H9 (cell line): ENCODE measurements at regions not wholly inside any gene's neighbourhood (a gene's known extent, or its start where the extent isn't known, plus 50 kb on each side); places are given as distances from the start of the nearest gene placed in this dataset.

Source experiments
- DNase-seq: peaks from one replicate; pipeline ENCODE4 v3.0.0-alpha.2; 2017
- H2AFZ ChIP-seq: one replicate; pipeline ENCODE4 v1.6.1; 2013; ENCODE audit warnings: mild to moderate bottlenecking, low read length, control low read depth, moderate library complexity
- H2AK5ac ChIP-seq: 2 replicates; pipeline ENCODE4 v1.6.1; 2013; ENCODE audit warnings: low read length, control low read depth, mixed read lengths; ENCODE audit not compliant: insufficient read length
- H2BK120ac ChIP-seq: one replicate; pipeline ENCODE4 v1.6.1; 2013; ENCODE audit warnings: low read depth, mild to moderate bottlenecking, low read length, control low read depth, inconsistent platforms; ENCODE audit not compliant: poor library complexity, severe bottlenecking
- H2BK12ac ChIP-seq: 2 replicates; pipeline ENCODE4 v1.6.1; 2013; ENCODE audit warnings: low read length, control low read depth, mixed read lengths, low read depth; ENCODE audit not compliant: insufficient read length
- H2BK15ac ChIP-seq: 2 replicates; pipeline ENCODE4 v1.6.1; 2013; ENCODE audit warnings: low read depth, low read length, control low read depth
- H2BK20ac ChIP-seq: one replicate; pipeline ENCODE4 v1.6.1; 2013; ENCODE audit warnings: low read depth, mild to moderate bottlenecking, low read length, control low read depth, inconsistent platforms; ENCODE audit not compliant: poor library complexity, severe bottlenecking
- H2BK5ac ChIP-seq: 2 replicates; pipeline ENCODE4 v1.6.1; 2013; ENCODE audit warnings: low read length, control low read depth, mixed read lengths; ENCODE audit not compliant: insufficient read length
- H3K14ac ChIP-seq: 2 replicates; pipeline ENCODE4 v1.6.1; 2013; ENCODE audit warnings: low read length, control low read depth; ENCODE audit not compliant: insufficient read depth
- H3K18ac ChIP-seq: 2 replicates; pipeline ENCODE4 v1.6.1; 2013; ENCODE audit warnings: low read depth, mild to moderate bottlenecking, mixed read lengths, low read length, control low read depth; ENCODE audit not compliant: insufficient read length
- H3K23ac ChIP-seq: 2 replicates; pipeline ENCODE4 v1.6.1; 2013; ENCODE audit warnings: low read length, control low read depth, mixed read lengths, low read depth; ENCODE audit not compliant: insufficient read length
- H3K23me2 ChIP-seq: 2 replicates; pipeline ENCODE4 v1.6.1; 2013; ENCODE audit warnings: low read depth, mild to moderate bottlenecking, mixed read lengths, low read length, control low read depth; ENCODE audit not compliant: insufficient read length, poor library complexity, severe bottlenecking
- H3K27ac ChIP-seq: 2 replicates; pipeline ENCODE4 v1.5.1; 2013; ENCODE audit warnings: low read length, control low read depth, mixed read lengths, low read depth; ENCODE audit not compliant: insufficient read length
- H3K27me3 ChIP-seq: 2 replicates; pipeline ENCODE4 v1.6.1; 2013; ENCODE audit warnings: low read length, control low read depth, inconsistent platforms; ENCODE audit not compliant: insufficient read depth
- H3K4ac ChIP-seq: 2 replicates; pipeline ENCODE4 v1.6.1; 2013; ENCODE audit warnings: low read depth, mild to moderate bottlenecking, control low read depth, inconsistent platforms, low read length, moderate library complexity
- H3K4me1 ChIP-seq: 2 replicates; pipeline ENCODE4 v1.6.1; 2013; ENCODE audit warnings: low read length, control low read depth, inconsistent platforms; ENCODE audit not compliant: insufficient read depth
- H3K4me2 ChIP-seq: 2 replicates; pipeline ENCODE4 v1.6.1; 2013; ENCODE audit warnings: low read length, control low read depth, mixed read lengths; ENCODE audit not compliant: insufficient read length, insufficient read depth
- H3K56ac ChIP-seq: 2 replicates; pipeline ENCODE4 v1.6.1; 2013; ENCODE audit warnings: low read depth, mild to moderate bottlenecking, mixed read lengths, low read length, control low read depth; ENCODE audit not compliant: insufficient read length
- H3K79me1 ChIP-seq: 2 replicates; pipeline ENCODE4 v1.6.1; 2013; ENCODE audit warnings: low read depth, mild to moderate bottlenecking, moderate library complexity, low read length, control low read depth, inconsistent platforms; ENCODE audit not compliant: insufficient read depth, poor library complexity, severe bottlenecking
- H3K79me2 ChIP-seq: 2 replicates; pipeline ENCODE4 v1.6.1; 2013; ENCODE audit warnings: low read length, control low read depth, inconsistent platforms; ENCODE audit not compliant: insufficient read depth
- H3K9ac ChIP-seq: 2 replicates; pipeline ENCODE4 v1.6.1; 2013; ENCODE audit warnings: low read length, control low read depth, mixed read lengths; ENCODE audit not compliant: insufficient read length; ENCODE audit errors: extremely low read depth
- H3K9me3 ChIP-seq: one replicate; pipeline ENCODE4 v1.6.1; 2013; ENCODE audit warnings: low read depth, low read length, inconsistent platforms; ENCODE audit not compliant: control insufficient read depth
- H3T11ph ChIP-seq: one replicate; pipeline ENCODE4 v1.6.1; 2013; ENCODE audit warnings: mild to moderate bottlenecking, low read length, control low read depth, inconsistent platforms
- H4K20me1 ChIP-seq: one replicate; pipeline ENCODE4 v1.6.1; 2013; ENCODE audit not compliant: control insufficient read depth, insufficient read length, insufficient read depth
- H4K5ac ChIP-seq: 2 replicates; pipeline ENCODE4 v1.6.1; 2013; ENCODE audit warnings: low read depth, mild to moderate bottlenecking, mixed read lengths, low read length, control low read depth; ENCODE audit not compliant: insufficient read length
- H4K8ac ChIP-seq: replicated peaks from 2 replicates; pipeline ENCODE4 v1.6.1; 2013; ENCODE audit warnings: low read length, control low read depth, mixed read lengths, low read depth; ENCODE audit not compliant: insufficient read length
- H4K91ac ChIP-seq: 2 replicates; pipeline ENCODE4 v1.6.1; 2013; ENCODE audit warnings: low read depth, mild to moderate bottlenecking, moderate library complexity, mixed read lengths, low read length, control low read depth; ENCODE audit not compliant: insufficient read length
- H3K27ac Mint-ChIP-seq, 3 experiments: 2 replicates in 2 of 3; 3 replicates in 1 of 3; pipeline ENCODE4 v1.8.0; 2020 to 2021; ENCODE audit warnings: mixed read lengths in 3 of 3, mild to moderate bottlenecking in 1 of 3, moderate library complexity in 1 of 3
- H3K27me3 Mint-ChIP-seq: 2 replicates; pipeline ENCODE4 v1.8.0; 2021; ENCODE audit warnings: low read depth, mild to moderate bottlenecking, moderate library complexity, mixed read lengths
- H3K36me3 Mint-ChIP-seq, 3 experiments: 2 replicates in 2 of 3; 3 replicates in 1 of 3; pipeline ENCODE4 v1.8.0; 2020 to 2021; ENCODE audit warnings: low read depth in 3 of 3, mixed read lengths in 3 of 3; ENCODE audit not compliant: insufficient read depth in 1 of 3
- H3K4me1 Mint-ChIP-seq, 2 experiments: 2 replicates each; pipeline ENCODE4 v1.8.0; 2020; ENCODE audit warnings: mixed read lengths in 2 of 2
- H3K4me3 Mint-ChIP-seq, 2 experiments: 2 replicates in 1 of 2; 3 replicates in 1 of 2; pipeline ENCODE4 v1.8.0; 2020 to 2021; ENCODE audit warnings: mild to moderate bottlenecking in 2 of 2, mixed read lengths in 2 of 2, moderate library complexity in 1 of 2
- H3K9me3 Mint-ChIP-seq, 2 experiments: 2 replicates in 1 of 2; 3 replicates in 1 of 2; pipeline ENCODE4 v1.8.0; 2020; ENCODE audit warnings: mild to moderate bottlenecking in 2 of 2, mixed read lengths in 2 of 2, moderate library complexity in 1 of 2
- CTCF ChIP-seq: fragments of 200-600 bp; sonication (generic); conservative IDR thresholded peaks from 3 replicates; pipeline ENCODE4 v1.8.0; 2021; ENCODE audit warnings: antibody characterized with exemption, mild to moderate bottlenecking
- WGBS: extraction: QIAGEN DNeasy Blood & Tissue Kit; methylation state at CpG from one replicate; pipeline ENCODE4 v1.1.7; 2013; ENCODE audit warnings: missing lambda C conversion rate, low lambda C conversion rate, mixed read lengths; ENCODE audit not compliant: insufficient read length; ENCODE audit errors: extremely low coverage; 5-methylcytosine and 5-hydroxymethylcytosine counted together

- Histone ChIP-seq H2BK20ac (no peak overlapping the region), H4K91ac (no peak overlapping the region), H2BK12ac (no peak overlapping the region), H4K20me1 (no peaks in the 10 kb centered on the region), H2BK15ac (no peak overlapping the region), H3K27me3 (no peaks in the 10 kb centered on the region), H3K9ac (no peak overlapping the region), H4K5ac (no peak overlapping the region), H3K4ac (no peak overlapping the region), H3K23ac (no peak overlapping the region), H3K79me1 (no peaks in the 10 kb centered on the region), H2BK5ac (no peak overlapping the region), H3K9me3 (no peaks in the 10 kb centered on the region), H3K79me2 (no peaks in the 10 kb centered on the region), H2AK5ac (no peak overlapping the region), H2BK120ac (no peak overlapping the region), H3K4me1 (no peaks in the 10 kb centered on the region), H3K18ac (no peak overlapping the region), H3K27ac (no peak overlapping the region), H4K8ac (no peak overlapping the region), H2AFZ (no peak overlapping the region), H3K14ac (no peak overlapping the region), H3K23me2 (no peaks in the 10 kb centered on the region), H3T11ph (no peak overlapping the region), H3K56ac (no peak overlapping the region), H3K4me2 (no peak overlapping the region)
- WGBS, result no CpG with 5 or more reads among the region's 3 CpGs
- Mint-ChIP-seq H3K4me3 (no peak overlapping the region), H3K36me3 (no peaks in the 10 kb centered on the region), H3K27ac (no peak overlapping the region), H3K4me1 (peaks cover 10 to 11% of the 10 kb centered on the region in 2 experiments), H3K9me3 (no peaks in the 10 kb centered on the region), H3K27me3 (no peaks in the 10 kb centered on the region; the same call in 1 of the 2 replicates)
- TF ChIP-seq CTCF, result no peak
- no peak for DNase-seq
These were observed 392.5 kb upstream of the DACH1 start for GRCh38 chr13:72259528-72259927.
